GM18526 (cell line): ENCODE measurements at regions not wholly inside any gene's neighbourhood (a gene's known extent, or its start where the extent isn't known, plus 50 kb on each side); places are given as distances from the start of the nearest gene placed in this dataset.

Experiments used
- POLR2A ChIP-seq: IDR thresholded peaks from 3 replicates; pipeline ENCODE4 v1.6.1; 2011; ENCODE audit not compliant: insufficient read length; ENCODE audit errors: extremely low read depth

GRCh38 chrX:39749728-39750127 is 348.0 kb downstream of the BCOR start:
- TF ChIP-seq POLR2A = no peak

GRCh38 chrX:39750256-39750790 is 347.4 kb downstream of the BCOR start:
- no peak for TF ChIP-seq POLR2A

DNA sequence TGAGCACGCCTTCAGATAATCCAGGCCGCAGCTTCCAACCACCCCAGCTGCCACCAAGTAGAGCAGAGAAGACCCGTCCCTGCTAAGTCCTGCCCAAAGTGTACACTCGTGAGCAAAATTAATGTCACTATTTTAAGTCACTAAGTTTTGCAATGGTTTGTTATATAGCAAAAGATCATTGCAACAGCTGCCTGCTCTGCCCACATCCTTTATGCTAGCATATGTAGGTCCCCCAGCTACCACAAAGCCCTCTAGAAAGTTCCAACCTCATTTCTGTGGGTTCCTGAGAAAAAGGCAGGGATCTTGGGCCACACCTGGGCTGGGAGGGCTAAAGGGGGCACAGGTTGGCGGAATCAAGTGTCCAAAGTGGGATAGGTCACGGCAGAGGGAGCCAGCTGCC is 346.9 kb downstream of the BCOR start:
- no peak for TF ChIP-seq POLR2A

GRCh38 chrX:39752815-39753214 is 344.9 kb downstream of the BCOR start:
- TF ChIP-seq POLR2A = no peak

- no peak for TF ChIP-seq POLR2A
These were observed 344.3 kb downstream of the BCOR start for GRCh38 chrX:39753293-39753996.

GRCh38 chrX:39755143-39756032 is 342.4 kb downstream of the BCOR start:
- no peak for TF ChIP-seq POLR2A

- no peak for TF ChIP-seq POLR2A
These were observed 341.5 kb downstream of the BCOR start for GRCh38 chrX:39756086-39756883.

DNA sequence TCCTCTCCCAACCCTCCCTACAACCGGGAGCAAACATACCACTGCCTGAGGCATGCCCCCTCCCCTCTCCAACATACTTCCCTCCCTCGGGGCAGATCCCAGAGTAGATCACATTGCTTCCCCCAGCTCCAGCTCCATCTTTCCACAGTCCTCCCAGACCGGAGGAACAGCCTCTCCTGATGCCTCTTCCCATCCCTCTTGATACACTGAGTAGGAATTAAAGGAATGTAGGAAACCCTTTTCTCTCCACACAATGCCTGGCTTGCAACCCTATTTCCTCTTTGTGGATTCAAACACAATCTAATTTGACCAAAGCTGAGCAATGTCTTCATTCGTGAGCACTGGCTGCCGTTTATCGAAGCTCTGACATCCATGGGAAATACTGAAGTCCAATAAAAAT is 339.8 kb downstream of the BCOR start:
- TF ChIP-seq POLR2A = no peak

GRCh38 chrX:39758791-39759525 is 338.8 kb downstream of the BCOR start:
- TF ChIP-seq POLR2A = no peak

DNA sequence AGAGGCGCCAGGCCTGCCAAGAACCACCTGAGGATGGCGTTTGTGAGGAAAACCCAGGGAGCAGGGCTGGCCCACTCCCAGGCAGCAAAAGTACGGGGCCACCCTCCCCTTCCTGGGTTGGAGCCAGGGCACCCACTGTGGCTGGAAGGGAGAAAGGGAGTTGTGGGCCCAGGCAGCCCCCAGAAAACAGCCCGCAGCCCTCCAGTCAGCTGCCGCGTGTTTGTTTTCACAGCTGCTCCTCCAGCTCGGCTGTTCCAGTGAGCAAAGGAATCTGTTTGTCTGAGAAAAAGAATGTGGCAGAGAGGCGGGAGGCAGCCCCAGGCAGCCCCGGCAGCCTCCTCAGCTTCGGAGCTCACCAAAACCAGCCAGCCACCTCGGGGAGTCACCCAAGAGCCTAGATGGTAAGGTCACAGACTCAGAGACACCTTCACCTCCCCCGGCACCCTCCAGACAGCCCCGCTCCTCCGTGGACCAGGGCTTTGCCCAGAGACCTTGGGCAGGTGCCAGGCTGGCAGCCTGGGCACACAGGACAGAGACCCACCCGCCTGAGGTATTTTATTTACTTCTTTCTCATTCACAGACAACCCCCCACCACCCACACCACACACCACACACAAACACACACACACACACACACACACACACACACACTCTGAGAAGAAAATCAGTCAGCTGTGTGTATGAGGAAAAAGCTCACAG is 338.1 kb downstream of the BCOR start:
- TF ChIP-seq POLR2A = no peak

DNA sequence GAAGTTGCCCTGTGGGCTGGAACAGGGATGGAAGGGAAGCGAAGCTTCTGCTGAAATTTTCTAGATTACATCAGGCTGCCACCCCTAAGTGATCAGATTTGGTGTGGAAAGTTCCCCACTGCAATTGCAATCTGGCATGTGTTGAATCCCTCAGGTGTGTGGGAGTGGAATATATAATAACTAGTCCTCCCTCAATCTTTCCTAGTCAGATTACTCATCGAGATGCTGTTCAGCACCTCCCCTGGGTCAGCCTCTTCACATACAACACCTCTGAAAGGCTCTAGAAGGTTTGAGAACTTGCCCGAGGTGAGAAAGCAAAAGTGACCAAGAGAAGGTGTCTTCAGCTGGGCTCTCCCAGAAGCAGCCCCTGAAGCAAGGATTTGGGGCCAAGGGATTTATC is 336.8 kb downstream of the BCOR start:
- TF ChIP-seq POLR2A = no peak

GRCh38 chrX:39762266-39762841 is 335.4 kb downstream of the BCOR start:
- TF ChIP-seq POLR2A = no peak

DNA sequence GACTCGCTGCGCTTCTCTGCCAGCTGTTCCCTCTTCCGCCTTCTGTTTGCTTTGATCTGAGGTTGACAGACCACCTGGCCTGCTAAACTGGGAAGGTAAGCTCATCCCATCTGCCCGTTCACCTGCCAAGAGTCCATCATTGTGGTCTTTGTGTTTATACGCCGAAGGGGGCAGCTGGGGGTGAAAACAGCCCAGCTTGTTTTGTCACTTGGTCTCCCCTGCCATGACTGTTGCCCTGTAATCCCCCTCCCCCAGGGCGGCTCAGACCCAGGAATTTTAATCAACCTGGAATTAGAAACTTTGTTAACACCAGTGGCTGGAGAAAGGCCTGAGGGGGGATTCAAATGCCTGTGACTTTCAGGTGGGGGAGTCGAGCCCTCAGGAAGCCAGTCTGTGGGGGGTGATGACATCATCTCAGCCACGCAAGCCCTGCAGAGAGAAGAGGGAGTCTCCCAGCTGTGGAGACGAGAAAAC is 333.3 kb downstream of the BCOR start:
- no peak for TF ChIP-seq POLR2A

DNA sequence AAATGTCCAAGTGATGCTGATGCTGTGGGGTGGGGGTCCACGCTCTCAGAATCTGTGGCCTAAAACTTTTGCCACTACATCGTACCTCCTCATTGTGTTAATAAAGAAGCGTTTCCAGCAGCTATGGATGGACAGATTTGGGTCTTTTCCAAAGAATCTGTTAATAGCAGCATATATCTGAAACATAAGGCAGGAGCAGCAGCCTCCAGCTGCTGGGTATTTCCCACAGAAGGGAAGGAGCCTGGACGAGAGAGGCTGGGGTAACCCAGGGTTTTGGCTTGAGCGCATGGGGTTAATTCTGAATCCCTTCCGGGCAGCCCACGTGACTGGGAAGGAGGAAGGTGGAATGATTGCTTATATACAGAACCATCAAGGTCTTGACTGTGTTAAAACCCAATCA is 332.4 kb downstream of the BCOR start:
- no peak for TF ChIP-seq POLR2A

DNA sequence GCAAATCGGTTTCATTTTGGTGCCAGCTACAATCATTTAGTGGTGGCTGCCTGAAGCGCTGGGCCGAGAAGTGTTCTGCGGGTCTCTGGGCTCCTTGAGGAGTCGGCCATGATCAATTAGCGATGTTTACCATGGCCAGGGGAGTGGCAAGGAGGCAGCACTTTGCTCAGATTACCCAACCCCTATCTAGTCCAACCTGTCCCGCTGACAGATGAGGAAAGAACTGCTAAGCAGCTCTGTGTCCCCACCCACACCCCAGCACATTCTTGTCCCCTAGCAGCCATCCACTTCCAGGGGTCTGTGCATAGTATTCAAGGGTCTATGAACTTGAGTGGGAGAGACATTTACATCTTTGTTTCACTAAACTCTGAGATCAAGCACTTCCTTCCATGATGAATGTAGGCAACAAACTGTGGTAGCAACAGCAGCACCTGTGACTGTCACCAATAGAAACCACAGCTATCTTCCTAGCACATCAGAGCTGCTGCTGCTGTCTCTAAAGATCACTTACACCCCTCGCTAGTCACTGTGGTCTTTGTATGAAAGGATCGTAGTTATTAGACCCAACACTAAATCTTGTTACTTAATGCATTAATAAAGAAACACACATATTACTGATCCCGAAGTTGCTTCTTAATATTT is 331.6 kb downstream of the BCOR start:
- TF ChIP-seq POLR2A = no peak
